Vagina (tissue), 2 donors: ENCODE measurements at regions not wholly inside any gene's neighbourhood (a gene's known extent, or its start where the extent isn't known, plus 50 kb on each side); places are given as distances from the start of the nearest gene placed in this dataset.

Experiments used
- DNase-seq, 2 donors: peaks; one replicate each; pipeline ENCODE4 v3.0.0-alpha.2; 2017; ENCODE audit errors: extremely low spot score in 2 of 2
- H3K27ac ChIP-seq: fragments of 200-600 bp; sonication (generic); one replicate; pipeline ENCODE4 v1.5.1; 2019
- H3K27me3 ChIP-seq: fragments of 200-600 bp; sonication (generic); one replicate; pipeline ENCODE4 v1.5.1; 2019
- H3K36me3 ChIP-seq, 2 donors: fragments of 200-600 bp; sonication (generic); one replicate each; pipeline ENCODE4 v1.5.1; 2017 to 2019
- H3K4me1 ChIP-seq: fragments of 200-600 bp; sonication (generic); one replicate; pipeline ENCODE4 v1.5.1; 2019
- H3K4me3 ChIP-seq, 2 donors: fragments of 200-600 bp; sonication (generic); 1 replicate in 1 of 2; 2 replicates in 1 of 2; pipeline ENCODE4 v1.5.1; 2016 to 2019
- H3K9me3 ChIP-seq: fragments of 200-600 bp; sonication (generic); one replicate; pipeline ENCODE4 v1.5.1; 2019
- CTCF ChIP-seq, 3 experiments: fragments of 450-650 bp in 2 of 3; fragments of 200-600 bp in 1 of 3; sonication (generic) in 1 of 3; IDR thresholded peaks; one replicate each; pipeline ENCODE4 v1.5.1; 2017 to 2019; ENCODE audit warnings: antibody characterized with exemption in 3 of 3, mild to moderate bottlenecking in 2 of 3, moderate library complexity in 2 of 3
- POLR2A ChIP-seq, 2 donors: fragments of 450-650 bp; IDR thresholded peaks; one replicate each; pipeline ENCODE4 v1.6.1; 2017; ENCODE audit warnings: antibody characterized with exemption in 2 of 2, mild to moderate bottlenecking in 2 of 2, moderate library complexity in 2 of 2
- POLR2AphosphoS5 ChIP-seq, 2 donors: sonication (generic); formaldehyde crosslinking; IDR thresholded peaks; one replicate each; pipeline ENCODE4 v1.9.0; 2017; ENCODE audit warnings: antibody characterized with exemption in 2 of 2, mild to moderate bottlenecking in 2 of 2, low read depth in 1 of 2; ENCODE audit not compliant: insufficient read depth in 1 of 2
- intact Hi-C: fragments of 100-400 bp; cut with DNase I; formaldehyde crosslinking; loops from one replicate; pipeline ENCODE4 v1.15.1; 2023

- H3K4me3 ChIP-seq: no peak overlapping the region
- H3K27ac ChIP-seq: no peak overlapping the region
- H3K9me3 ChIP-seq: no peaks in the 10 kb centered on the region
- intact Hi-C loops: no loop called here
- no peaks in the 10 kb centered on the region for H3K27me3 ChIP-seq
- DNase-seq: no peak
- no peaks in the 10 kb centered on the region for H3K36me3 ChIP-seq
- TF ChIP-seq POLR2A (IDR thresholded peaks at IDR 0.05): no peak
- TF ChIP-seq POLR2AphosphoS5 (IDR thresholded peaks at IDR 0.05; ENCODE audit: insufficient read depth in 1 of 2, low read depth in 1 of 2): no peak
- no peak for TF ChIP-seq CTCF (IDR thresholded peaks at IDR 0.05)
- H3K4me1 ChIP-seq: no peaks in the 10 kb centered on the region
Observed at GRCh38 chr9:30972654-30973053, 1411.8 kb upstream of the ACO1 start.

- no peaks in the 10 kb centered on the region for H3K27me3 ChIP-seq
- DNase-seq: no peak
- H3K36me3 ChIP-seq: no peaks in the 10 kb centered on the region
- no peaks in the 10 kb centered on the region for H3K9me3 ChIP-seq
- no peak overlapping the region for H3K27ac ChIP-seq
- intact Hi-C loops: no loop called here
- no peak for TF ChIP-seq POLR2AphosphoS5 (IDR thresholded peaks at IDR 0.05; ENCODE audit: insufficient read depth in 1 of 2, low read depth in 1 of 2)
- TF ChIP-seq POLR2A (IDR thresholded peaks at IDR 0.05): no peak
- no peak for TF ChIP-seq CTCF (IDR thresholded peaks at IDR 0.05)
- H3K4me1 ChIP-seq: no peaks in the 10 kb centered on the region
- H3K4me3 ChIP-seq: no peak overlapping the region
Observed at GRCh38 chr9:30977965-30978364, 1406.5 kb upstream of the ACO1 start.

- H3K4me3 ChIP-seq: no peak overlapping the region
- H3K4me1 ChIP-seq: no peaks in the 10 kb centered on the region
- no peaks in the 10 kb centered on the region for H3K27me3 ChIP-seq
- intact Hi-C loops: no loop called here
- DNase-seq: no peak
- no peaks in the 10 kb centered on the region for H3K36me3 ChIP-seq
- no peak for TF ChIP-seq CTCF (IDR thresholded peaks at IDR 0.05)
- TF ChIP-seq POLR2AphosphoS5 (IDR thresholded peaks at IDR 0.05; ENCODE audit: insufficient read depth in 1 of 2, low read depth in 1 of 2): no peak
- TF ChIP-seq POLR2A (IDR thresholded peaks at IDR 0.05): no peak
- no peaks in the 10 kb centered on the region for H3K9me3 ChIP-seq
- no peak overlapping the region for H3K27ac ChIP-seq
Observed at GRCh38 chr9:30982301-30982700, 1402.1 kb upstream of the ACO1 start.

- no peak for TF ChIP-seq POLR2A (IDR thresholded peaks at IDR 0.05)
- TF ChIP-seq CTCF (IDR thresholded peaks at IDR 0.05): no peak
- TF ChIP-seq POLR2AphosphoS5 (IDR thresholded peaks at IDR 0.05; ENCODE audit: insufficient read depth in 1 of 2, low read depth in 1 of 2): no peak
- intact Hi-C loops: no loop called here
Observed at GRCh38 chr9:30995956-30996738, 1388.3 kb upstream of the ACO1 start.

GRCh38 chr9:30996761-30997160, 1387.7 kb upstream of the ACO1 start:
- H3K36me3 ChIP-seq: no peaks in the 10 kb centered on the region
- no peaks in the 10 kb centered on the region for H3K4me1 ChIP-seq
- H3K27ac ChIP-seq: no peak overlapping the region
- DNase-seq: no peak
- no peaks in the 10 kb centered on the region for H3K9me3 ChIP-seq
- H3K27me3 ChIP-seq: no peaks in the 10 kb centered on the region
- no peak for TF ChIP-seq POLR2AphosphoS5 (IDR thresholded peaks at IDR 0.05; ENCODE audit: insufficient read depth in 1 of 2, low read depth in 1 of 2)
- no peak for TF ChIP-seq POLR2A (IDR thresholded peaks at IDR 0.05)
- TF ChIP-seq CTCF (IDR thresholded peaks at IDR 0.05): no peak
- intact Hi-C loops: no loop called here
- H3K4me3 ChIP-seq: no peak overlapping the region

More at GRCh38 chr9:30995956-30996738, 1388.3 kb upstream of the ACO1 start:
- no peaks in the 10 kb centered on the region for H3K4me1 ChIP-seq
- DNase-seq: no peak
- no peaks in the 10 kb centered on the region for H3K36me3 ChIP-seq
- H3K27me3 ChIP-seq: no peaks in the 10 kb centered on the region
- H3K9me3 ChIP-seq: no peaks in the 10 kb centered on the region
- no peak overlapping the region for H3K4me3 ChIP-seq
- H3K27ac ChIP-seq: no peak overlapping the region
